ENCODE measurements at regions not wholly inside any gene's neighbourhood (a gene's known extent, or its start where the extent isn't known, plus 50 kb on each side); places are given as distances from the start of the nearest gene placed in this dataset.

DNA sequence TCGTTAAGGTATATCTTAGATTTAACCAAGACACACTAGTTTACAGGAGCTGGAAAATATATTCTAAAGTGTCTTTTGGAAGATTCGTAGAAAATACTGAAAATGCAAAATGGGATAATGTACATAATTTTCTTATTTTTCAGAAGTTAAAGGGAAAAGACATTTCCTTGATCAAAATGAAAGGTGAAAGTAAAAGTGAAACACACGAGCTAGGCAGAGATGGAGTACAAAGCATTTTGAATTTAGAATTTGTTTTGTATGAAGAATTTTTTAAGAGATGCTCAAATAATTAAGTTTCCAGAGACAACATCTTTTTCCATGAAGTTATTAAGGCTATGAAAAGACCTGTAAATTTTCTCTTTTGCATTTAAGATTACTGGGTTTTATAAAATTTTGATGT lies 2192.6 kb upstream of the AGA start:
- no peak overlapping the region for H3K27ac ChIP-seq (ENCODE audit: low read depth in 1 of 2, low read length in 2 of 2)
- Mint-ChIP-seq H3K4me1 (no peaks in the 10 kb centered on the region), H3K4me3 (no peak overlapping the region), H3K36me3 (no peaks in the 10 kb centered on the region), H3K27me3 (ENCODE audit: low read depth in 3 of 3) (no peaks in the 10 kb centered on the region), H3K9me3 (peaks cover 5 to 9% (median 7%) of the 10 kb centered on the region in 7 donors), H3K27ac (no peak overlapping the region)
- H3K36me3 ChIP-seq (replicated peaks in 1 of 2; ENCODE audit: control insufficient read depth in 1 of 2, insufficient read depth in 2 of 2, low read length in 2 of 2): no peaks in the 10 kb centered on the region
- H3K4me1 ChIP-seq (ENCODE audit: control insufficient read depth in 1 of 2, insufficient read depth in 2 of 2, low read length in 2 of 2): no peaks in the 10 kb centered on the region
- intact Hi-C loops (cut with micrococcal nuclease): no loop called here
- H3K79me2 ChIP-seq (ENCODE audit: insufficient read depth, low read length): no peaks in the 10 kb centered on the region
- H3K9ac ChIP-seq (ENCODE audit: insufficient read depth, low read length, poor library complexity, severe bottlenecking): no peak overlapping the region
- no peak for DNase-seq
- no peaks in the 10 kb centered on the region for H4K20me1 ChIP-seq (ENCODE audit: insufficient read depth, low read length)
- H3K4me2 ChIP-seq (replicated peaks; ENCODE audit: extremely low read depth, low read length, poor library complexity, severe bottlenecking): no peak overlapping the region
- H3K9me3 ChIP-seq (replicated peaks in 1 of 2; ENCODE audit: control insufficient read depth in 1 of 2, insufficient read depth in 1 of 2, low read length in 2 of 2): no peaks in the 10 kb centered on the region
- no peak overlapping the region for H3K4me3 ChIP-seq (replicated peaks in 1 of 3; ENCODE audit: low read depth in 2 of 3, low read length in 3 of 3)
- H3K27me3 ChIP-seq (ENCODE audit: control insufficient read depth in 2 of 2, insufficient read depth in 2 of 2, low read length in 2 of 2): no peaks in the 10 kb centered on the region
- WGBS (ENCODE audit: insufficient coverage): no CpG with 5 or more reads among the region's 3 CpGs
- TF ChIP-seq, protein P1, sequence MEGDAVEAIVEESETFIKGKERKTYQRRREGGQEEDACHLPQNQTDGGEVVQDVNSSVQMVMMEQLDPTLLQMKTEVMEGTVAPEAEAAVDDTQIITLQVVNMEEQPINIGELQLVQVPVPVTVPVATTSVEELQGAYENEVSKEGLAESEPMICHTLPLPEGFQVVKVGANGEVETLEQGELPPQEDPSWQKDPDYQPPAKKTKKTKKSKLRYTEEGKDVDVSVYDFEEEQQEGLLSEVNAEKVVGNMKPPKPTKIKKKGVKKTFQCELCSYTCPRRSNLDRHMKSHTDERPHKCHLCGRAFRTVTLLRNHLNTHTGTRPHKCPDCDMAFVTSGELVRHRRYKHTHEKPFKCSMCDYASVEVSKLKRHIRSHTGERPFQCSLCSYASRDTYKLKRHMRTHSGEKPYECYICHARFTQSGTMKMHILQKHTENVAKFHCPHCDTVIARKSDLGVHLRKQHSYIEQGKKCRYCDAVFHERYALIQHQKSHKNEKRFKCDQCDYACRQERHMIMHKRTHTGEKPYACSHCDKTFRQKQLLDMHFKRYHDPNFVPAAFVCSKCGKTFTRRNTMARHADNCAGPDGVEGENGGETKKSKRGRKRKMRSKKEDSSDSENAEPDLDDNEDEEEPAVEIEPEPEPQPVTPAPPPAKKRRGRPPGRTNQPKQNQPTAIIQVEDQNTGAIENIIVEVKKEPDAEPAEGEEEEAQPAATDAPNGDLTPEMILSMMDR (IDR thresholded peaks at IDR 0.05): no peak
- H2AFZ ChIP-seq (ENCODE audit: insufficient read depth, low read depth, low read length, poor library complexity, severe bottlenecking): no peak overlapping the region

DNA sequence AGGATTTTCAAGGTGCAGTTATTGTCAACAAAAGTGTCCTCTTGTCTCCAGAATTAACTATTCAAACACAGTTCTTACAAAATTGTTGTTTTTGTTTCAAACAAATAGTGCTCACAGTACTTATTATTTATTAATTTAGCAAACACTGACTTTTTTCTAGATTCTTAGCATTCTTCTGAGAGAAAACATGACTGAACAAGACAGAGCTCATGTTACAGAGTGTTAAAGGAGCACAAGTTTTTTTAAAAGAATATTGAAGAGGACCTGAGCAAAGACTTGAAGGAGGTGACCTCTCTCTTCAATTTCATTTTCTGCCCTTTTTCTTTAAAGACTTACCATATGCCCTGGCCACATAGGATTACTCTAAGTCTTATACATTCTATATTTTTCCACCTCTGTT lies 2220.3 kb upstream of the AGA start:
- no peak overlapping the region for H3K27ac Mint-ChIP-seq
- Histone ChIP-seq H4K20me1 (ENCODE audit: insufficient read depth, low read length) (no peaks in the 10 kb centered on the region), H3K4me1 (ENCODE audit: control insufficient read depth in 1 of 2, insufficient read depth in 2 of 2, low read length in 2 of 2) (no peaks in the 10 kb centered on the region), H3K9me3 (replicated peaks in 1 of 2; ENCODE audit: control insufficient read depth in 1 of 2, insufficient read depth in 1 of 2, low read length in 2 of 2) (peaks cover 26 to 28% of the 10 kb centered on the region in 2 donors), H3K4me2 (replicated peaks; ENCODE audit: extremely low read depth, low read length, poor library complexity, severe bottlenecking) (no peak overlapping the region), H3K9ac (ENCODE audit: insufficient read depth, low read length, poor library complexity, severe bottlenecking) (no peak overlapping the region), H2AFZ (ENCODE audit: insufficient read depth, low read depth, low read length, poor library complexity, severe bottlenecking) (no peak overlapping the region), H3K27ac (ENCODE audit: low read depth in 1 of 2, low read length in 2 of 2) (no peak overlapping the region), H3K79me2 (ENCODE audit: insufficient read depth, low read length) (no peaks in the 10 kb centered on the region), H3K27me3 (ENCODE audit: control insufficient read depth in 2 of 2, insufficient read depth in 2 of 2, low read length in 2 of 2) (no peaks in the 10 kb centered on the region), H3K36me3 (replicated peaks in 1 of 2; ENCODE audit: control insufficient read depth in 1 of 2, insufficient read depth in 2 of 2, low read length in 2 of 2) (no peaks in the 10 kb centered on the region), H3K4me3 (replicated peaks in 1 of 3; ENCODE audit: low read depth in 2 of 3, low read length in 3 of 3) (no peak overlapping the region)
- no peaks in the 10 kb centered on the region for H3K36me3 Mint-ChIP-seq
- no peak for DNase-seq
- intact Hi-C loops (cut with micrococcal nuclease): no loop called here
- no peaks in the 10 kb centered on the region for H3K4me1 Mint-ChIP-seq
- peaks cover 7 to 28% (median 15%) of the 10 kb centered on the region in 7 donors for H3K9me3 Mint-ChIP-seq
- peaks cover 0 to 4% (median 0%) of the 10 kb centered on the region in 3 donors for H3K27me3 Mint-ChIP-seq (ENCODE audit: low read depth in 3 of 3)
- no peak overlapping the region for H3K4me3 Mint-ChIP-seq
- TF ChIP-seq, protein P1 (IDR thresholded peaks at IDR 0.05): no peak

All from CD14-positive monocyte (primary cell).